EL (cell line): ENCODE measurements at regions not wholly inside any gene's neighbourhood (a gene's known extent, or its start where the extent isn't known, plus 50 kb on each side); places are given as distances from the start of the nearest gene placed in this dataset.
"Not testable (repeated sequence)": the region's sequence is repeated elsewhere in the genome, so short reads cannot be mapped to it uniquely, and the experiment has no call there.

Source experiments
- DNase-seq: peaks from one replicate; pipeline ENCODE4 v3.0.0-alpha.2; 2016

DNA sequence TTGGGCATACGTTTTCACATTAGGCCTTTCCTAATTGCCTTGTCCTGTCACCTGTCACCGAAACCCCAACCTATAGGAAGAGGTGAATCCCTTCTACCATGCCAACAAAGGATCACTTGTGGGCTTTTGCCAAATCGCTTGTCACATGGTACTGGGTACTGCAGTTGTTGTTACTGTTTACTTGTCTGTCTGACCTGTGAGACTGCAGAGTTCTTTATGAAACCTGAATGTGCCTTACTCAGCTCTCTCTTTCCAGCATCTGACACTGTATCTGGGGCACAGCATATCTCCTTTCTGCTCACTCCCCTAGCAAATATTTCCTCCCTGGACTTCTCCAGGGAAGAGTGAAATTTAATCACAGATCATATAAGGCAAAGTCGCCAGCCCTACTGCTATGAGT, 1272.4 kb downstream of the CDH8 start:
- DNase-seq, result no peak

- DNase-seq, result no peak
Measured at GRCh38 chr16:60755907-60756306, 1280.3 kb downstream of the CDH8 start.

- DNase-seq, result no peak
Measured at GRCh38 chr16:60748366-60748765, 1287.9 kb downstream of the CDH8 start.

GRCh38 chr16:60744198-60744597, 1292.0 kb downstream of the CDH8 start:
- no peak for DNase-seq

GRCh38 chr16:60741810-60742209, 1294.4 kb downstream of the CDH8 start:
- DNase-seq, result no peak

GRCh38 chr16:60739737-60740683, 1296.2 kb downstream of the CDH8 start:
- DNase-seq, result no peak

DNA sequence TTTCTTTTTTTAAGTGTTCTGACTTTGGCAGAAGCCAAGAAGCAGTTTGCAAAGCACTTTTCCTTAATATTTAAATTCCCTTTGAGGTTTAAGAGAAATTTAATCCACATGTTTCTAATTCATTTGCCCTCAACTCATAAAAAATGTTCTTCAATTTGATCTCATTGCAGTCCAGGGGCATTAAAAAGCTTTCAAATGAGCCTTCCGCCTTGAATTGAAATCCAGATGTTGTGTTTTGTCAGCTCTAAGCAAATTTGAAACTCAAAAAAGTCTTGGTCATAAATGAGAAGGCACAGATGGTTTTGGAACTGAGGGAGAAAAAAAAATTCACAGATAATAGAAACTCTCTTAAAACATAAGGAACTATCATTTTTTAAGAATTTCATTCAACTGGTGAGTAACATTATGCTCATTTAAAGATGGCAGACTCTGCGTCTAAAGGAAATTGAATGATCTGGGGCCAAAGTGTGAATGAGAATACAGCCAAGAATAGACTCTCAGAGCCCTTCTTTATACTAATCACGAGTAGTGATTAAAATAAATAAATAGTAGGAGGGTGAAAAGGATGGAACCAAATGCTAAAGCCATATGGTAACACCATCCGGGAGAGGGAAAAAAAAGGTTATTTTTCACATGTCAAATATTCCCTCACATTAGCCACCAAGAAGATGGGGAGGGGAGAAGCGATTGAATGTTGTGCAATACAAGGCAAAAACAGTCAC, 1304.7 kb downstream of the CDH8 start:
- DNase-seq, result no peak

DNA sequence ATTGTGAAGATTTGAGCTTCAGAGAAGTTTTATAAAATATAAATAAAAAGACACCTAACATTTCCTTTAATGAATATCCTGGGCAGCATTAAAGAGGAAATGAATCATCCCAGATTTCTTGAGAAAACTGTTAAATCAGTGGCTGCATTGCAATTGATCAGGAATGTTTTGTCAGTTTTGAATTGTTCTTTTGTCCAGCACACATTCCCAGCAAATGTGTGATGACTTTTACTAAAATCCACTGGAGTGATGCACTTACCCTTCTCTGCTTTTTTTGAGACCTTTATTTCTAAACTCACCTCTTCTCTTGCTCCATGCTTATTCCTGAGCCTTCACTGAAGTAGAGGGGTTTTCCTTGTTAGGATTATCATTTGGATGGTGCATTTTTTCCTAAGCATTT, 1307.2 kb downstream of the CDH8 start:
- no peak for DNase-seq

DNA sequence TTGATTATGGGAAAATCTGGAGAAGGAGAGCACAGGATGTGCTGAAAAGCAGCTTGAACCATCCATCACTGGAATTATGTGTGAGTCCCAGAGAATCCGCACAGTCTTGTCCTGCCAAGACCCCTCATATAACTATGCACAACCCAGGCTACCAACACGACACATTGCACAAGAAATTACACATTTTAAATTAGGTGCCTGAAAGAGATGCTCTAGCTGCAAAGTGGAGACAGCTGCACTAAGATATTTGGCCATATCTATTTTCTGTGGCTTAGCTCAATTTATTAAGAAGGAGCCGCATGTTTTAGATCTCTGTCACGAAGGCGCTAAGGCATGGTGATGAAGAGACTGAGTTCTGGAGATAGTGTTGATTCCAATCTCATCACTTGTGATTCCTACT, 1308.4 kb downstream of the CDH8 start:
- no peak for DNase-seq

DNA sequence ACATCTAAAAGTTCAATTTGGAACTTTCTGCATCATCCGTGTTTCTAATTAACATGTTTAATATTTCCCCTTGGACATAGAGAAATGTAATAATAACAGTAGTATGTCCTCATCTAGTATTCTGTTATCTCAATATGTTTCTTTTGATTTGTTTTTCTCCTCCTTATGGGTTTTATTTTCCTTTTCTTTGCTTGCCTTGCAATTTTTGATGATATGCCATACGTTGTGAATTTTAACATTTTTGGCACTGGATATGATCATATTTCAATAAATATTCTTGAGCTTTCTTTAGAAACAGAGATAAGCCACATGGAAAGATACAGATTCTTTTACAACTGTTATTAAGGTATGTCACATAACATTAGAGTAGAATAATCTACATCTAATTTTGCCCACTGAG, 1316.2 kb downstream of the CDH8 start:
- no peak for DNase-seq

- no peak for DNase-seq
Measured at GRCh38 chr16:60717808-60718207, 1318.4 kb downstream of the CDH8 start.

DNA sequence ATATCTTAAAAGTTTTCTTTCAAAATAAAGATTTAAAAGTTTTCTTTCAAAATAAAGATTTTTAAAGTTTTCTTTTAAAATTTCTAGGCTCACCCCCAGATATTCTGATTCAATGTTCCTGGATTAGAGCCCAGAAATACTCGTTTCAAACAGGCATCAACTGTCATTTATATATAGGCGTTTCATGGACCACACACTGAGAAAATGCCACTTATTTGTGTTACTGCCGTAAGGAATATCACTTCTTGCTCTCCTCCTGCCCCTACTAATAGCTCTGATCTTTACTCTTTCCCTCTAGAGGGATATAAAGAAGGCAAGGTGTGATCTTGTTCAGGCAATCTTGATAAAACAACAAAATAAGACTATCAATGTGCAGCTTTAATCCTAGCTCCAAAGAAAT, 1324.1 kb downstream of the CDH8 start:
- DNase-seq, result no peak

- no peak for DNase-seq
Measured at GRCh38 chr16:60704726-60705125, 1331.5 kb downstream of the CDH8 start.

DNA sequence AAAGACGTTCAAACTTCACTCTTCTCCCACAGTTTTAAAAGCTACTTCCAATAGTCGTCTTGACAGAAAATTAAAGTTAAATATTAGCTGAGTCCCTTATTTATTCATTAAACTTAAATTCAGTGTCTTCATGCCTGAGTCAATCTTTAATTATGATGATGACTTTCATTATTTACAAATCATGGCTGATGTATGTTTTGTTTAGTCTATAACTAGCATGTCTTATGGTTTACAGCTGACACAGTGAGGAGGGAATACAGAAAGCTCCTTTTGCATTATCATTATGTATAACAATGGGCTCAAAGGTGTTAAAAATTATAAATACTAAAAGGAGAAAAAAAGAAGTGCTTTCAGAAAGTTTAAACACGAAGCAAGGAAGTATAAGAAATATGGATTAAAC, 1333.1 kb downstream of the CDH8 start:
- no peak for DNase-seq

DNA sequence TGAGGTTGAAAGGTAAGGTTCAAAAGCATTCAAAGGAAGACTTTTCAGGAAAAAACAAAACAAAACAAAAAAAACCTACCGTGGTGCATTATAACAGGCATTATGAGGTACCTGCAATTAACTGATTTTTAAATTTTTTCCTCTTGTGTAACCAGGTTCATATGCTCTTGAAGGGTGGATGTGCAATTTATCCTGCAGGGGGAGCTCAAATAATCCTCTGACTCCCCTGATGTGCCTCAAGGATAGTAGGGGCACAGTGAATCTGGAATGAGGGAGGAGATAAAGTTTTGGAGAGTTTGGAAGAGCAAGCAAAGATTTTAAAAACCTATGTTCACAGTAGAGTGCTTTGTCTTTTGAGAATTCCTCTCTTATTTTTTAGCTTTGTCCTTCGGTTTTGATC, 1349.4 kb downstream of the CDH8 start:
- no peak for DNase-seq

DNA sequence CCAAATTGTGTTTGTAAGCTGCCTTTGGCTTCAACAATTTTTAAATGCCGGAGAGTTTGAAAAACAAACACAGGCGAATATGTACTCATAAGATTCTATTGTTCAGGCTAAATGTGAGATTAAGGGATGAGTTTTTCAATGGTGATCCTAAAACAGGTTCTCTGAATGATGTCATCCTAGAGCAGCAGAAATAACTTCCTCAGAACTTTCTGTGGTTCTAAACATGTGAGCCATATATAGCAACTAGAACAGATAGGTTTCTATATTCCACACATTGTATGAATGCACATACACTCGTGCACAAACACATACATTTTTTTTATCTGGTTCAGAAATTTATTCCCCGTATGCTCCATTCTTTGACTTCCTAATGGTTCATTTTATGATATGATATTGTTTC, 1352.2 kb downstream of the CDH8 start:
- no peak for DNase-seq

GRCh38 chr16:60682219-60682618, 1354.0 kb downstream of the CDH8 start:
- no peak for DNase-seq

DNA sequence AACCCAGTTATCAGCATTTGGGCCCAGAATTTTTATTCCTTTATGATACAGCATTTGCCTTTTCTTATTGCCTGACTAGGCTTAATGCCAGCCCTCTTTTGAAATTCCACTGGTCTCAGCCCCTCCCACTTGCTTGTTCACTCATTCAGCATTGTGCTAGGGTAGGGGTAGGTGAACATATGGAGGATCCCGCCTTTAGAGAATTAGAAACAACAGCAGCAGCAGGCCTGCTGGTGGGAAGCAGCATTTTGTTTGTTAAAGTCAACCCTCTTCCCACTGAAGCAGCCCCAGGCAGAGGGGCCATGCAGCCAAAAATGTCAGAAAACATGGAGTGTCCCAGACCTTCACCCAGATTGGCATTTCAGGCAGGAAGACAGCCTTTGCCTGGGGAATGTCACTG, 1355.2 kb downstream of the CDH8 start:
- DNase-seq, result no peak

GRCh38 chr16:60675022-60675421, 1361.2 kb downstream of the CDH8 start:
- DNase-seq, result no peak

DNA sequence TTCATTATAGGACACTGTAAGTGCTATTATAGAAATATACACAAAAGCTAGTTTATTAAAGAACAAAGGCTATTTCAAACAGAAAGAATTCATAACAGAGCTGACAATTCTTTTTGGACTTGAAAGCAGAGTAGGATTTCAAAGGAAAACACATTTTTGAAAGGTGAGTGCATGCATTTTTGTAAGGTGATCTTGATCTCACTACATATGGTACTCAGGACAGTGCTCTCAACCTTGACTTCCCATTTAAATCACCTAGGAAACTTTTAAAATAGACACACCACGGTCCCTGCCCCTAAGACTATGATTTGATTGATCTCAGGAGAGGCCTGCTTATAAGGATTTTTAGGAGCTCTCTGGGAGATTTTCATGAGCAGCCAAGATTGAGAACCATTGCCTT, 1362.0 kb downstream of the CDH8 start:
- DNase-seq, result no peak

GRCh38 chr16:60655514-60656153, 1380.6 kb downstream of the CDH8 start:
- no peak for DNase-seq

DNA sequence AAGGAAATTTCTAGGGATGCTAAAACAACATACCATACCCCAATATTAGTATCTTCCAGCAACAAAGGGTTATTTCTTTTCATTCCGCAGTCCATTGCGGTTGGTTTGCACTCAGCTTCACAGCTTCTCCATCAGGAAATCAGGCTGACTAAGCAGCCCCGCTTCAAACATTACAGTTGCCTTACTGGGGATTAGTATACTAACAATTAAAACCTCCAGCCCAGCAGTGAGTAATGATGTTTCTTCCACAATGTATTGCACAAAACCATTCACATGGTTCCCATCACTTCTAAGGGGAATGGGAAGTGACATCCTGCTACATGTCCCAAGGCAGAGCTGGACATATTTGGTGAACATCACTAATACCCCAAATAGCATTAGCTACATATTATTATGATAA, 1384.9 kb downstream of the CDH8 start:
- no peak for DNase-seq

- no peak for DNase-seq
Measured at GRCh38 chr16:60648290-60648689, 1387.9 kb downstream of the CDH8 start.

DNA sequence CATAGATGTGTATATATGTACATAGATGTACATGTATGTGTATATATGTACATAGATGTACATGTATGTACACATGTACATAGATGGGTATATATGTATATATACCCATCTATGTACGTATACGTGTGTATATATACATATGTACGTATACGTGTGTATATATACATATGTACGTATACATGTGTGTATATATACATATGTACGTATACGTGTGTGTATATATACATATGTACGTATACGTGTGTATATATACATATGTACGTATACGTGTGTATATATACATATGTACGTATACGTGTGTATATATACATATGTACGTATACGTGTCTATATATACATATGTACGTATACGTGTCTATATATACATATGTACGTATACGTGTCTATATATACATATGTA, 1388.8 kb downstream of the CDH8 start:
- DNase-seq, result not testable (repeated sequence)
